ENCODE measurements at regions not wholly inside any gene's neighbourhood (a gene's known extent, or its start where the extent isn't known, plus 50 kb on each side); places are given as distances from the start of the nearest gene placed in this dataset.
A peak's percentile ranks its signal among the peaks of the same experiment; 100 is the strongest.

DNA sequence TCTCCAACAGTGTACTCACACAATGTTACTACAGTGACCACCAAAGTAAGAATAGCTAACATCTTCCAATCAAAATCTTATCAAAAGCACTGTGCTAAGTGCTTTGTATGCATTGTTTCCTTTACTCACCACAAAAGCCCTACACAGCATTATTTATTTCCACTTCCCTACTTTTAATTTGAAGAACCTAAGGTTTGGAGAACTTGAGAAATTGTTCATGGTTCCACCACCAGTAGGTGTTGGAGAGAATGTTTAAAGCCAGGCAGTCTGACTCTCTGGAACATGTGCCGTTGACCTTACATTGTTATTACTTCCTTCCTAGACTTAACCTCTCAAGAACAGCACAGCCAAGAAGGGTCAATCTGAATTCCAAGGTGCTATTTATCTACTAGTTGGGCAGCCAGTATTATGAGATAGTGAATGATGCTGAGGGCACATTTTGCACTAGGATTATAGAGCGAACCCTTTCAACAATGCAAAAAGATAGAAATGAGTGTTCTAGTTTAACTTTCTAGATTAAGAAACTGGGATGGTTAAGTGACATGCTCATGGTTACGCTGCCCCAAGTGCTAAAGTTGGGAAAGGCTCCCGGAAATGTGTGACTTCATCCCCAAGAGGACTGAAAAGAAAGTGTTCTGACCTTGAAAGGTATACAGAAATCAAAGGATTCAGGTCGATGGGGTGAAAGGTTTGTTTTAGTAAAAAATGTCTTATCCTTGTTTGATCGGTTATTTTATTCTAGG lies 55.2 kb upstream of the FAM136A start:
- no peak overlapping the region for H3K4me3 ChIP-seq (ENCODE audit: low read length)
- DNase-seq (ENCODE audit: low read depth), result no peak
- TF ChIP-seq, protein P1, sequence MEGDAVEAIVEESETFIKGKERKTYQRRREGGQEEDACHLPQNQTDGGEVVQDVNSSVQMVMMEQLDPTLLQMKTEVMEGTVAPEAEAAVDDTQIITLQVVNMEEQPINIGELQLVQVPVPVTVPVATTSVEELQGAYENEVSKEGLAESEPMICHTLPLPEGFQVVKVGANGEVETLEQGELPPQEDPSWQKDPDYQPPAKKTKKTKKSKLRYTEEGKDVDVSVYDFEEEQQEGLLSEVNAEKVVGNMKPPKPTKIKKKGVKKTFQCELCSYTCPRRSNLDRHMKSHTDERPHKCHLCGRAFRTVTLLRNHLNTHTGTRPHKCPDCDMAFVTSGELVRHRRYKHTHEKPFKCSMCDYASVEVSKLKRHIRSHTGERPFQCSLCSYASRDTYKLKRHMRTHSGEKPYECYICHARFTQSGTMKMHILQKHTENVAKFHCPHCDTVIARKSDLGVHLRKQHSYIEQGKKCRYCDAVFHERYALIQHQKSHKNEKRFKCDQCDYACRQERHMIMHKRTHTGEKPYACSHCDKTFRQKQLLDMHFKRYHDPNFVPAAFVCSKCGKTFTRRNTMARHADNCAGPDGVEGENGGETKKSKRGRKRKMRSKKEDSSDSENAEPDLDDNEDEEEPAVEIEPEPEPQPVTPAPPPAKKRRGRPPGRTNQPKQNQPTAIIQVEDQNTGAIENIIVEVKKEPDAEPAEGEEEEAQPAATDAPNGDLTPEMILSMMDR (conservative IDR thresholded peaks at IDR 0.05; ENCODE audit: low read depth, low read length), result peak; percentile 7

GRCh38 chr2:70354264-70354949 lies 52.5 kb upstream of the FAM136A start:
- TF ChIP-seq, protein P1 (conservative IDR thresholded peaks at IDR 0.05; ENCODE audit: low read depth, low read length), result no peak

More at GRCh38 chr2:70354264-70354949, 52.5 kb upstream of the FAM136A start:
- no peak for DNase-seq (ENCODE audit: low read depth)
- H3K4me3 ChIP-seq (ENCODE audit: low read length), result no peak overlapping the region

Measured in retinal pigment epithelial cell (primary cell).